Peyer's patch (tissue), 4 donors: ENCODE measurements at regions not wholly inside any gene's neighbourhood (a gene's known extent, or its start where the extent isn't known, plus 50 kb on each side); places are given as distances from the start of the nearest gene placed in this dataset.

Experiments
- CTCF ChIP-seq, 6 experiments: fragments of 450-650 bp in 4 of 6; fragments of 200-600 bp in 2 of 6; sonication (generic) in 1 of 6; IDR thresholded peaks; one replicate each; pipeline ENCODE4 v1.5.1; 2017 to 2019; ENCODE audit warnings: antibody characterized with exemption in 6 of 6, mild to moderate bottlenecking in 3 of 6, moderate library complexity in 1 of 6
- POLR2A ChIP-seq, 2 donors: fragments of 450-650 bp; IDR thresholded peaks; one replicate each; pipeline ENCODE4 v1.5.1; 2017; ENCODE audit warnings: antibody characterized with exemption in 2 of 2, mild to moderate bottlenecking in 2 of 2, moderate library complexity in 2 of 2

GRCh38 chr3:115281697-115282675 is 134.9 kb upstream of the ZBTB20 start:
- TF ChIP-seq CTCF (IDR thresholded peaks at IDR 0.05) (no peak), POLR2A (IDR thresholded peaks at IDR 0.05) (no peak)
